HG02885 (cell line): ENCODE measurements at regions not wholly inside any gene's neighbourhood (a gene's known extent, or its start where the extent isn't known, plus 50 kb on each side); places are given as distances from the start of the nearest gene placed in this dataset.
A peak's percentile ranks its signal among the peaks of the same experiment; 100 is the strongest.
"Not testable (repeated sequence)": the region's sequence is repeated elsewhere in the genome, so short reads cannot be mapped to it uniquely, and the experiment has no call there.

Experiments used
- ATAC-seq: cut with Tn5 transposase; IDR thresholded peaks from one replicate; pipeline ENCODE4 v1.9.1; 2021; ENCODE audit warnings: mild to moderate bottlenecking; ENCODE audit not compliant: unreplicated experiment, poor library complexity

DNA sequence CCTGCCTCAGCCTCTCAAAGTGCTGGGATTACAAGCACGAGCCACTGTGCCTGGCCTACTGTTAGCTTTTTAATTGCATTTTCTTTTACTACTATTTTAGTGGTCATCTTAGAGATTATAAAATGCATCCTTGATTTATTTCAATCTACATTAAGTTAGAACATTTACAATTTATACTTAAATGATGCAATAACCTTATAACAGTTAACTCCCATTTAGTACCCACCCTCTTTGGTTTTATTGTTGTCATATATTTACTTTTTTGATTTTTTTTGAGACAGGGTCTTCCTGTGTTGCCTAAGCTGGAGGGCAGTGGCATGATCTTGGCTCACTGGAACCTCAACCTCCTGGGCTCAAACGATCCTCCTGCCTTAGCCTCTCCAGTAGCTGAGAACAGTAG, 77.3 kb downstream of the PPCDC start:
- no peak for ATAC-seq

- peak; percentile 65 for ATAC-seq
Measured at GRCh38 chr15:75104804-75105557, 81.6 kb downstream of the PPCDC start.

DNA sequence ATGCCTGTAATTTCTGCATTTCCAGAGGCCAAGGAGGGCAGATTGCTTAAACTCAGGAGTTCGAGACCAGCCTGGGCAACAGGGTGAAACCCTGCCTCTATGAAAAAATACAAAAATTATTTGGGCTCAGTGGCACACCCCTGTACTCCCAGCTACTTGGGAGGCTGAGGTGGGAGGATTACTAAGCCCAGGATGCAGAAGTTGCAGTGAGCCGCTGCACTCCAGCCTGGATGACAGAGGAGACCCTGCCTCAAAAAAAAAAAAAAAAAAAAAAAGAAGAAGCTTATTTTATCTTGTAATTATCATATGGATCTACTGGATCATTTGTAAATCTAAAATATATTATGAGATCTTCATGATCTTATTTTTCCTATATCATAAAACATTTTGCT, 84.1 kb downstream of the PPCDC start:
- no peak for ATAC-seq

- ATAC-seq, result no peak
Measured at GRCh38 chr15:75107908-75108838, 84.8 kb downstream of the PPCDC start.

- ATAC-seq, result no peak
Measured at GRCh38 chr15:75109021-75109735, 85.8 kb downstream of the PPCDC start.

DNA sequence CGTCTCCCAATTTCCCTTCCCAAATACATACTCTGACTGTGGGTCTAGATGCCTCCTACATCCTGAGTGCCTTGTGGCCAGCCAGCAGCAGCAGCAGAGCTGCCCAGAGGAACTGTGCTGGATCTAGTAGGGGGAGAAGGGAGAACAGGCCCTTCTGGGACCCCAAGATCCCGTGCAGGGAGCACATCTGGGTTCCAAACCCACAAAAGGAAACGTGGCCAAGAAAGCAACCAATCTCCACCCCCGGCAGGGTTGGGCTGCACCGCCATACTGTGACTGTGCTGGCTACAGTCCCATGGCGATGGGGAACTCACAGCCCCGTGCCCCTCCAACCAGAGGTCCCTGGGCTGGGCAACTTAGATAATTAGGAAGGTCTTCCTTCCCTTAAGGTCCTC, 86.3 kb downstream of the PPCDC start:
- no peak for ATAC-seq

- no peak for ATAC-seq
Measured at GRCh38 chr15:75112278-75112847, 89.0 kb downstream of the PPCDC start.

GRCh38 chr15:75112848-75113492, 88.7 kb upstream of the C15orf39 start:
- peak; percentile 53 for ATAC-seq

- no peak for ATAC-seq
Measured at GRCh38 chr15:75114327-75114726, 87.4 kb upstream of the C15orf39 start.

DNA sequence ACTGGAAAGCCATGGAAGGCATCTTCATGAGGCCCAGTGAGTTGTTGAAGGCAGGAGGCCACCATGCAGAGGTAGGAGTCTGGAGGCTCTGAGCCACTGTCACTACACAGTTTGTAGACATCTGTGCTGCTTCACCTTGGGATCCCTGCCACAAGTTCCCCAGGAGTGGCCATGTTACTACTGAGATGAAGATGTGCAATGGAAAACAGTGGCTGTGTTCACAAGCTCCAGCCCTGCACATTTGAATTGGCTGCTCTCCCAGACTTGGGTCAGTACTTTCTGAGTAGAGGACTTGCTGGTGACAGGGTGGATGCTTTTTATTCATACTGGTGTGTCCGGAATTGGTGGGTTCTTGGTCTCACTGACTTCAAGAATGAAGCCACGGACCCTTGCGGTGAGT, 86.9 kb upstream of the C15orf39 start:
- no peak for ATAC-seq

DNA sequence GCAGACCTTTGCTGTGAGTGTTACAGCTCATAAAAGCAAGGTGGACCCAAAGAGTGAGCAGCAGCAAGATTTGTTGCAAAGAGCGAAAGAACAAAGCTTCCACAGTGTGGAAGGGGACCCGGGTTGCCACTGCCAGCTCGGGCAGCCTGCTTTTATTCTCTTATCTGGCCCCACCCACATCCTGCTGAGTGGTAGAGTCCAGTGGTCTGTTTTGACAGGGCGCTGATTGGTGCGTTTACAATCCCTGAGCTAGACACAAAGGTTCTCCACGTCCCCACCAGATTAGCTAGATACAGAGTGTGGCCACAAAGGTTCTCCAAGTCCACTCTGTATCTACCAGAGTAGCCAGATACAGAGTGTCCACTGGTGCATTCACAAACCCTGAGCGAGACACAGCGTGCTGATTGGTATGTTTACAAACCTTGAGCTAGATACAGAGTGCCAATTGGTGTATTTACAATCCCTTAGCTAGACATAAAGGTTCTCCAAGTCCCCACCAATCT, 86.2 kb upstream of the C15orf39 start:
- not testable (repeated sequence) for ATAC-seq

- not testable (repeated sequence) for ATAC-seq
Measured at GRCh38 chr15:75116143-75116542, 85.5 kb upstream of the C15orf39 start.

GRCh38 chr15:75117993-75118392, 83.7 kb upstream of the C15orf39 start:
- no peak for ATAC-seq

DNA sequence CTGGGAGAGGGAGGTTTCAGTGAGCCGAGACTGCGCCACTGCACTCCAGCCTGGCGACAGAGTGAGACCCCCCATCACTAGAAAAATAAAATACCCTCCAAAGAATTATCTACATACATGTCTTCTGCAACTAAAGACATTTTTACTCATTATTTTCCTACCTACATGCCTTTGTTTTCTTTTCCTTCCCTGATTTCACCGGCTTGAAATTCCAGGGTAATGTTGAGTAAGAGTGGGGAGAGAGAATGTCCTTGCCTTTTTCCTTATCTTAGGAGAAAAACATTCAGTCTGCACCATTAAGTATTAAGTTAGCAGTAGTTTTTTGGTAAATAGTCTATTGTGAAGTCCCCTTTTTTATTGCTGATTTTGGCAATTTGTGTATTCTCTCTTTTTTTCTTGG, 82.4 kb upstream of the C15orf39 start:
- not testable (repeated sequence) for ATAC-seq

DNA sequence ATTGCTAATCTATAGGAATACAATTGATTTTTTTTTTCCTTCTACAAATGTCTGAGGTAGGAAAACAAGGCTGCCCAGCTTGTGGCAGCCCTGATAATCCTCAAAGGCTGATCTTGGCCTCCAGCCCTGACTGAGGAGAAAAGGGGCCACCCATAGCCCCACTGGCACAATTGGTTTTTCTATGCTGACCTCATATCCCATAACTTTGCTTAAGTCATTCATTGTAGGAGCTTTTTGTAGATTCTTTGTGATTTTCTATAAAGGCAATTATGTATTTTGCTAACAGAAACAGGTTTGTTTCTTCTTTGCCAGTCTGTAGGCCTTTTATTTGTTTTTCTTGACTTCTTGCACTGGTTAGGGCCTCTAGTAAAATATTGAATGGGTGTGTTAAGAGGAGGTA, 80.2 kb upstream of the C15orf39 start:
- ATAC-seq, result no peak

- ATAC-seq, result no peak
Measured at GRCh38 chr15:75123395-75123794, 78.3 kb upstream of the C15orf39 start.

- ATAC-seq, result not testable (repeated sequence)
Measured at GRCh38 chr15:75124278-75124677, 77.4 kb upstream of the C15orf39 start.

DNA sequence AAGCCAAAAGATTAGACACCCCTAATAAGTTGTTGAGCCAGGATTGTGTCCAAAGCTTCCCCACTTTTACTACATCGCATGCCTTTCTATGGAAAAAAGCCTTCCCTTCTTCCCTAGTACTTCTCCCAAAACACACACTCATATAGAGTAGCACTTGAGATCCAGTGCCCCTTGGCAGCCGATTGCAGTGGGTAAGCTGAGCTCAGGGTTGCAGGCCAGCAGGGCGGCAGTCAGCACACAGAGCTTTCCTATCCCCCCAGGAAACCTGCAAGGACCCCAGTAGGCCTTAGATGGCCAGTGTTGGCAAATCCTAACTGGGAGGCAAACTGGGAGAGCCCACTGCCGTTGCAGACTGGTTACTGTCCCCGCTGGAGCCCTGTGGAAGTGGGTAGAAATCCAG, 75.7 kb upstream of the C15orf39 start:
- no peak for ATAC-seq

DNA sequence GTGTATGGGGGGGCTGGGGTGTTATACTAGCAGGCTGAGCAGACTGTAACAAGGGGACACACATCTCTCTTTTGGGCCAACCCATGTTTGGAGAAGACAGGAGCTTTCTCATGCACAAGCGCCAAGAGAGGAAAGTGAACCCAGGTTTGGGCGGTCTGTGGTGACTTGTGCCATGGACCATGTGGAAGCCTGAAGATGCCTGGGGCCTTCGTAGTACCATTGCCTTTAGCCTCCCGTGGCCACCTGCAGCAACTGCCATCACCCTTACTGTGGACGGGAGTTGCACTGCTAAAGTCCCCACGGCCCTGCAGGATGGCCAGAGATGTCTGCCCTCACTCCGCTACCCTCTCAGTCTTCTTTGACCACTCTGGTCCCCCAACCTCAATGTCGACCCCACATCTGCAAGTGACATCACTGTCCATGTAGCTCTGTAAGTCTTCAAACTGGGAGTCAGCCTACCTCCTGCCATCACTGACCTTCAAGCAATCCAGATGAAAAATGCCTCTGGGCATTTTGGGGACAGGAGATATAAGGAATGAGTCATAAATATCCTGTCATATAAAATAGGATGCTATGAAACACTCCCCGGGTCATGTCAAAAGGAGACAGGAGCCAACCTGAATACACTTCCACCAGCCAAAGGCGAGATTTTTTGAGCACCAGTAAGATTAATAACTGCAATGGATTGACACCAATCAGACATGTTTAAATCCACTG, 74.7 kb upstream of the C15orf39 start:
- ATAC-seq, result no peak
